HFFc6 (cell line): ENCODE measurements at regions not wholly inside any gene's neighbourhood (a gene's known extent, or its start where the extent isn't known, plus 50 kb on each side); places are given as distances from the start of the nearest gene placed in this dataset.

Experiments used
- DNase-seq: peaks from one replicate; pipeline ENCODE4 v3.0.0-alpha.2; 2018
- H3K27ac Mint-ChIP-seq: 2 replicates; pipeline ENCODE4 v1.8.0; 2020; ENCODE audit warnings: mild to moderate bottlenecking, mixed read lengths
- H3K27me3 Mint-ChIP-seq: 2 replicates; pipeline ENCODE4 v1.8.0; 2021; ENCODE audit warnings: mild to moderate bottlenecking, moderate library complexity, mixed read lengths; ENCODE audit not compliant: insufficient read depth
- H3K36me3 Mint-ChIP-seq: 2 replicates; pipeline ENCODE4 v1.8.0; 2021; ENCODE audit warnings: low read depth, mixed read lengths
- H3K4me1 Mint-ChIP-seq: 2 replicates; pipeline ENCODE4 v1.8.0; 2020; ENCODE audit warnings: low read depth, mixed read lengths
- H3K4me3 Mint-ChIP-seq: 2 replicates; pipeline ENCODE4 v1.8.0; 2020; ENCODE audit warnings: mild to moderate bottlenecking, moderate library complexity, mixed read lengths
- H3K9me3 Mint-ChIP-seq: 2 replicates; pipeline ENCODE4 v1.8.0; 2020; ENCODE audit warnings: mild to moderate bottlenecking, mixed read lengths
- CTCF ChIP-seq: fragments of 200-600 bp; sonication (generic); IDR thresholded peaks from 2 replicates; pipeline ENCODE4 v1.5.0; 2021; ENCODE audit warnings: antibody characterized with exemption, mild to moderate bottlenecking

- Mint-ChIP-seq H3K36me3 (no peaks in the 10 kb centered on the region; the same call in 1 of the 2 replicates), H3K4me3 (no peak overlapping the region)
- no peak for DNase-seq
Observed at GRCh38 chr15:92324101-92324963, 69.3 kb upstream of the ST8SIA2 start.

GRCh38 chr15:92326236-92326635 is 67.4 kb upstream of the ST8SIA2 start:
- no peak for TF ChIP-seq CTCF
- Mint-ChIP-seq H3K9me3 (peaks cover 44% of the 10 kb centered on the region), H3K4me1 (no peaks in the 10 kb centered on the region), H3K27ac (no peak overlapping the region), H3K4me3 (no peak overlapping the region), H3K27me3 (no peaks in the 10 kb centered on the region), H3K36me3 (no peaks in the 10 kb centered on the region)
- no peak for DNase-seq

More at GRCh38 chr15:92324101-92324963, 69.3 kb upstream of the ST8SIA2 start:
- H3K27ac Mint-ChIP-seq, result no peak overlapping the region
- no peak for TF ChIP-seq CTCF
- H3K27me3 Mint-ChIP-seq, result no peaks in the 10 kb centered on the region; the same call in 1 of the 2 replicates
- no peaks in the 10 kb centered on the region for H3K4me1 Mint-ChIP-seq
- peaks cover 51% of the 10 kb centered on the region for H3K9me3 Mint-ChIP-seq

GRCh38 chr15:92327033-92327432 is 66.6 kb upstream of the ST8SIA2 start:
- Mint-ChIP-seq H3K36me3 (no peaks in the 10 kb centered on the region), H3K4me3 (no peak overlapping the region), H3K4me1 (no peaks in the 10 kb centered on the region), H3K27ac (no peak overlapping the region), H3K27me3 (no peaks in the 10 kb centered on the region), H3K9me3 (peaks cover 43% of the 10 kb centered on the region)
- DNase-seq, result no peak
- TF ChIP-seq CTCF, result no peak

- Mint-ChIP-seq H3K27ac (no peak overlapping the region), H3K4me1 (no peaks in the 10 kb centered on the region), H3K9me3 (peaks cover 39% of the 10 kb centered on the region), H3K27me3 (no peaks in the 10 kb centered on the region), H3K4me3 (no peak overlapping the region), H3K36me3 (no peaks in the 10 kb centered on the region)
- no peak for DNase-seq
- TF ChIP-seq CTCF, result no peak
Observed at GRCh38 chr15:92328207-92328606, 65.5 kb upstream of the ST8SIA2 start.

- TF ChIP-seq CTCF, result no peak
- Mint-ChIP-seq H3K4me3 (no peak overlapping the region), H3K36me3 (peaks cover 4% of the 10 kb centered on the region; the same call in 1 of the 2 replicates), H3K4me1 (no peaks in the 10 kb centered on the region), H3K27me3 (no peaks in the 10 kb centered on the region; the same call in 1 of the 2 replicates), H3K27ac (no peak overlapping the region), H3K9me3 (peaks cover 39% of the 10 kb centered on the region)
- DNase-seq, result no peak
Observed at GRCh38 chr15:92332125-92332899, 61.4 kb upstream of the ST8SIA2 start.
